K562 (cell line): ENCODE measurements at regions not wholly inside any gene's neighbourhood (a gene's known extent, or its start where the extent isn't known, plus 50 kb on each side); places are given as distances from the start of the nearest gene placed in this dataset.

Source experiments
- CBX3 ChIP-seq, 2 experiments: IDR thresholded peaks; 1 replicate in 1 of 2; 2 replicates in 1 of 2; pipeline ENCODE4 v1.6.1; 2012; ENCODE audit warnings: inconsistent platforms in 2 of 2, low read length in 2 of 2, borderline replicate concordance in 1 of 2, control low read depth in 1 of 2
- L3MBTL2 ChIP-seq: fragments of 450-650 bp; IDR thresholded peaks from 2 replicates; pipeline ENCODE4 v1.6.1; 2016; ENCODE audit warnings: mild to moderate bottlenecking, moderate library complexity
- RUNX1 ChIP-seq: sonication (generic); IDR thresholded peaks from 2 replicates; pipeline ENCODE4 v1.6.1; 2016; ENCODE audit warnings: antibody characterized with exemption, low read depth
- TEAD4 ChIP-seq, 2 experiments: sonication (generic) in 1 of 2; formaldehyde crosslinking in 1 of 2; IDR thresholded peaks; 2 replicates each; pipeline versions ENCODE4 v1.6.1 to v1.8.0; 2012 to 2022; ENCODE audit warnings: borderline replicate concordance in 1 of 2, inconsistent platforms in 1 of 2, low read length in 1 of 2, mild to moderate bottlenecking in 1 of 2, missing genetic modification reagents in 1 of 2
- XRCC5 ChIP-seq: fragments of 200-400 bp; formaldehyde crosslinking; IDR thresholded peaks from 2 replicates; pipeline ENCODE4 v1.6.1; 2017; ENCODE audit warnings: low read depth, mild to moderate bottlenecking, low read length
- ZNF121 ChIP-seq: sonication (generic); formaldehyde crosslinking; conservative IDR thresholded peaks from 2 replicates; pipeline ENCODE4 v1.8.0; 2022; ENCODE audit warnings: missing genetic modification reagents
- ZNF408 ChIP-seq: fragments of 250-450 bp; sonication (Bioruptor Pico); IDR thresholded peaks from 2 replicates; pipeline ENCODE4 v1.4.0; 2020; ENCODE audit warnings: low read depth, mild to moderate bottlenecking, moderate library complexity
- TF ChIP-seq, protein P1 (sequence below): sonication (generic); formaldehyde crosslinking; IDR thresholded peaks from 2 replicates; pipeline ENCODE4 v1.8.1; 2023; ENCODE audit warnings: mild to moderate bottlenecking, missing genetic modification reagents
- TF ChIP-seq, protein P2 (sequence below): sonication (generic); formaldehyde crosslinking; IDR thresholded peaks from 2 replicates; pipeline ENCODE4 v1.8.0; 2022; ENCODE audit warnings: missing genetic modification reagents, mild to moderate bottlenecking, borderline replicate concordance
- TF ChIP-seq, protein P3 (sequence below): sonication (generic); formaldehyde crosslinking; IDR thresholded peaks from 2 replicates; pipeline ENCODE4 v1.8.1; 2023; ENCODE audit warnings: mild to moderate bottlenecking, missing genetic modification reagents, moderate library complexity
- TF ChIP-seq, protein P4 (sequence below), 2 experiments: IDR thresholded peaks; 2 replicates each; pipeline ENCODE4 v1.6.1; 2012; ENCODE audit warnings: improper control_type of control experiment in 2 of 2, low read depth in 2 of 2, low read length in 2 of 2, borderline replicate concordance in 1 of 2
- TF ChIP-seq, protein P5 (sequence below): sonication (generic); formaldehyde crosslinking; IDR thresholded peaks from 2 replicates; pipeline ENCODE4 v1.8.1; 2023; ENCODE audit warnings: mild to moderate bottlenecking, missing genetic modification reagents
- TF ChIP-seq, protein P6 (sequence below): sonication (generic); formaldehyde crosslinking; IDR thresholded peaks from 2 replicates; pipeline ENCODE4 v1.8.0; 2022; ENCODE audit warnings: mild to moderate bottlenecking, low read depth, missing genetic modification reagents

DNA sequence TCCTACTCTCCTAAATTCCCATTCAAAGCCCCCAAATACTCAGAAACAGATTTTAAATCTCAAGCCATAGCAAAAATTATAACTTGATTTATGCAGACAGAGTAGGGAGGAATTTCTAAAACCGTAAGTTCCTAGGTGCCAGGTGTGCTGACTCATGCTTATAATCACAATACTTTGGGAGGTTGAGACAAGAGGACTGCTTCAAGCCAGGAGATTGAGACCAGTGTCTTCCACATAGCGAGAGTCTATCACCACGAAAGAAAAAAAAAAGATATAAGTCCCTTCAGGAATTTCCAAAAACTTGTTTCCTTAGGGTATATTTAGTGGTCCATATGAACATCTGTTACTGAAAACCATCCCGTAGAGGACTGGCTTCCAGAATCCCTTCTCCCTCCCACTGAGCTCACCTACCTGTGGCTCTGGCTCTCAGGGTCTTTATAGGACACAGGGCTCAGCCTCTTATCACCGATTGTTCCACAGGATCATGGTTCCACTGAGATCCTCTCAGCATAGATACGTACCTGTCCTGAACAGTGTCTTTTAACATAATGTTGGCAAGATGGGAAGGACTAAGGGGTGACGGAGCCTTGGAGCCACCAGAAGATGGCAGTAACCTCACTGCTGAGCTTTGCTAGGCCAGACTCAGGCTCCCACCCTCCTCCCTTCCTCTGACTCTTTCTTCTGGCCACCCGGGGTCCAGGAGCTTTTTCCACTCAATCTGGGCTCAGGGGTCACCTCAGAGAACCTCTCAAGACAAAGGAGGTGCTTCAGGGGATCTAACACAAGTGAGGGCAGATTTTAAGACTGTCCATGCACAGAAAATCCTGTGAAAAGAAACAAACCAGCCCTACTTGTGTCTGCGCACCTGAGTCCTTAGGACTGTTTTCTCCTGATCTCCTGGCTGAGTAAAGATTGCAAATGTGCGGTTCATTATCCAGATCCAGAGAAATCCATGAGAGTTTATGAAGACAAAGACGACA, 117.5 kb upstream of the TOP3B start (continued):
- TF ChIP-seq, protein P1, sequence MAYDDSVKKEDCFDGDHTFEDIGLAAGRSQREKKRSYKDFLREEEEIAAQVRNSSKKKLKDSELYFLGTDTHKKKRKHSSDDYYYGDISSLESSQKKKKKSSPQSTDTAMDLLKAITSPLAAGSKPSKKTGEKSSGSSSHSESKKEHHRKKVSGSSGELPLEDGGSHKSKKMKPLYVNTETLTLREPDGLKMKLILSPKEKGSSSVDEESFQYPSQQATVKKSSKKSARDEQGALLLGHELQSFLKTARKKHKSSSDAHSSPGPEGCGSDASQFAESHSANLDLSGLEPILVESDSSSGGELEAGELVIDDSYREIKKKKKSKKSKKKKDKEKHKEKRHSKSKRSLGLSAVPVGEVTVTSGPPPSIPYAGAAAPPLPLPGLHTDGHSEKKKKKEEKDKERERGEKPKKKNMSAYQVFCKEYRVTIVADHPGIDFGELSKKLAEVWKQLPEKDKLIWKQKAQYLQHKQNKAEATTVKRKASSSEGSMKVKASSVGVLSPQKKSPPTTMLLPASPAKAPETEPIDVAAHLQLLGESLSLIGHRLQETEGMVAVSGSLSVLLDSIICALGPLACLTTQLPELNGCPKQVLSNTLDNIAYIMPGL (CRISPR knock-in tag): peak; percentile 83
- TF ChIP-seq, protein P2, sequence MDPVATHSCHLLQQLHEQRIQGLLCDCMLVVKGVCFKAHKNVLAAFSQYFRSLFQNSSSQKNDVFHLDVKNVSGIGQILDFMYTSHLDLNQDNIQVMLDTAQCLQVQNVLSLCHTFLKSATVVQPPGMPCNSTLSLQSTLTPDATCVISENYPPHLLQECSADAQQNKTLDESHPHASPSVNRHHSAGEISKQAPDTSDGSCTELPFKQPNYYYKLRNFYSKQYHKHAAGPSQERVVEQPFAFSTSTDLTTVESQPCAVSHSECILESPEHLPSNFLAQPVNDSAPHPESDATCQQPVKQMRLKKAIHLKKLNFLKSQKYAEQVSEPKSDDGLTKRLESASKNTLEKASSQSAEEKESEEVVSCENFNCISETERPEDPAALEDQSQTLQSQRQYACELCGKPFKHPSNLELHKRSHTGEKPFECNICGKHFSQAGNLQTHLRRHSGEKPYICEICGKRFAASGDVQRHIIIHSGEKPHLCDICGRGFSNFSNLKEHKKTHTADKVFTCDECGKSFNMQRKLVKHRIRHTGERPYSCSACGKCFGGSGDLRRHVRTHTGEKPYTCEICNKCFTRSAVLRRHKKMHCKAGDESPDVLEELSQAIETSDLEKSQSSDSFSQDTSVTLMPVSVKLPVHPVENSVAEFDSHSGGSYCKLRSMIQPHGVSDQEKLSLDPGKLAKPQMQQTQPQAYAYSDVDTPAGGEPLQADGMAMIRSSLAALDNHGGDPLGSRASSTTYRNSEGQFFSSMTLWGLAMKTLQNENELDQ (CRISPR knock-in tag): peak; percentile 94
- TF ChIP-seq CBX3 (IDR thresholded peaks at IDR 0.05; ENCODE audit: borderline replicate concordance in 1 of 2, low read length in 2 of 2): peak in 1 of 2 experiments; percentile 56; a peak in 2 of 3 replicates
- TF ChIP-seq, protein P3, sequence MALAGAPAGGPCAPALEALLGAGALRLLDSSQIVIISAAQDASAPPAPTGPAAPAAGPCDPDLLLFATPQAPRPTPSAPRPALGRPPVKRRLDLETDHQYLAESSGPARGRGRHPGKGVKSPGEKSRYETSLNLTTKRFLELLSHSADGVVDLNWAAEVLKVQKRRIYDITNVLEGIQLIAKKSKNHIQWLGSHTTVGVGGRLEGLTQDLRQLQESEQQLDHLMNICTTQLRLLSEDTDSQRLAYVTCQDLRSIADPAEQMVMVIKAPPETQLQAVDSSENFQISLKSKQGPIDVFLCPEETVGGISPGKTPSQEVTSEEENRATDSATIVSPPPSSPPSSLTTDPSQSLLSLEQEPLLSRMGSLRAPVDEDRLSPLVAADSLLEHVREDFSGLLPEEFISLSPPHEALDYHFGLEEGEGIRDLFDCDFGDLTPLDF (CRISPR knock-in tag): peak; percentile 50; the same call in 1 of the 2 replicates
- no peak for TF ChIP-seq ZNF408
- TF ChIP-seq, protein P4, sequence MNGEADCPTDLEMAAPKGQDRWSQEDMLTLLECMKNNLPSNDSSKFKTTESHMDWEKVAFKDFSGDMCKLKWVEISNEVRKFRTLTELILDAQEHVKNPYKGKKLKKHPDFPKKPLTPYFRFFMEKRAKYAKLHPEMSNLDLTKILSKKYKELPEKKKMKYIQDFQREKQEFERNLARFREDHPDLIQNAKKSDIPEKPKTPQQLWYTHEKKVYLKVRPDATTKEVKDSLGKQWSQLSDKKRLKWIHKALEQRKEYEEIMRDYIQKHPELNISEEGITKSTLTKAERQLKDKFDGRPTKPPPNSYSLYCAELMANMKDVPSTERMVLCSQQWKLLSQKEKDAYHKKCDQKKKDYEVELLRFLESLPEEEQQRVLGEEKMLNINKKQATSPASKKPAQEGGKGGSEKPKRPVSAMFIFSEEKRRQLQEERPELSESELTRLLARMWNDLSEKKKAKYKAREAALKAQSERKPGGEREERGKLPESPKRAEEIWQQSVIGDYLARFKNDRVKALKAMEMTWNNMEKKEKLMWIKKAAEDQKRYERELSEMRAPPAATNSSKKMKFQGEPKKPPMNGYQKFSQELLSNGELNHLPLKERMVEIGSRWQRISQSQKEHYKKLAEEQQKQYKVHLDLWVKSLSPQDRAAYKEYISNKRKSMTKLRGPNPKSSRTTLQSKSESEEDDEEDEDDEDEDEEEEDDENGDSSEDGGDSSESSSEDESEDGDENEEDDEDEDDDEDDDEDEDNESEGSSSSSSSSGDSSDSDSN (IDR thresholded peaks at IDR 0.05; ENCODE audit: borderline replicate concordance in 1 of 2, low read depth in 2 of 2, low read length in 2 of 2): no peak
- TF ChIP-seq, protein P5, sequence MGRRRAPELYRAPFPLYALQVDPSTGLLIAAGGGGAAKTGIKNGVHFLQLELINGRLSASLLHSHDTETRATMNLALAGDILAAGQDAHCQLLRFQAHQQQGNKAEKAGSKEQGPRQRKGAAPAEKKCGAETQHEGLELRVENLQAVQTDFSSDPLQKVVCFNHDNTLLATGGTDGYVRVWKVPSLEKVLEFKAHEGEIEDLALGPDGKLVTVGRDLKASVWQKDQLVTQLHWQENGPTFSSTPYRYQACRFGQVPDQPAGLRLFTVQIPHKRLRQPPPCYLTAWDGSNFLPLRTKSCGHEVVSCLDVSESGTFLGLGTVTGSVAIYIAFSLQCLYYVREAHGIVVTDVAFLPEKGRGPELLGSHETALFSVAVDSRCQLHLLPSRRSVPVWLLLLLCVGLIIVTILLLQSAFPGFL (CRISPR knock-in tag): 0 out of 2 replicates have a peak, but pooled peaks have one; percentile 81
- TF ChIP-seq RUNX1: 0 out of 2 replicates have a peak, but pooled peaks have one; percentile 80
- TF ChIP-seq, protein P6, sequence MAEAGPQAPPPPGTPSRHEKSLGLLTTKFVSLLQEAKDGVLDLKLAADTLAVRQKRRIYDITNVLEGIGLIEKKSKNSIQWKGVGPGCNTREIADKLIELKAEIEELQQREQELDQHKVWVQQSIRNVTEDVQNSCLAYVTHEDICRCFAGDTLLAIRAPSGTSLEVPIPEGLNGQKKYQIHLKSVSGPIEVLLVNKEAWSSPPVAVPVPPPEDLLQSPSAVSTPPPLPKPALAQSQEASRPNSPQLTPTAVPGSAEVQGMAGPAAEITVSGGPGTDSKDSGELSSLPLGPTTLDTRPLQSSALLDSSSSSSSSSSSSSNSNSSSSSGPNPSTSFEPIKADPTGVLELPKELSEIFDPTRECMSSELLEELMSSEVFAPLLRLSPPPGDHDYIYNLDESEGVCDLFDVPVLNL (CRISPR knock-in tag): peak; percentile 62; the same call in 1 of the 2 replicates
- TF ChIP-seq L3MBTL2: no peak
- peak; percentile 4; the same call in 1 of the 2 replicates for TF ChIP-seq TEAD4 (IDR thresholded peaks at IDR 0.05; ENCODE audit: low read length)
- TF ChIP-seq TEAD4 (CRISPR knock-in tag; IDR thresholded peaks at IDR 0.05; ENCODE audit: borderline replicate concordance): no peak
- TF ChIP-seq XRCC5: peak; percentile 97
- peak; percentile 27; the same call in 1 of the 2 replicates for TF ChIP-seq ZNF121 (CRISPR knock-in tag)
